WERI-Rb-1 (cell line): ENCODE measurements at regions not wholly inside any gene's neighbourhood (a gene's known extent, or its start where the extent isn't known, plus 50 kb on each side); places are given as distances from the start of the nearest gene placed in this dataset.

Experiments
- DNase-seq: peaks from one replicate; pipeline ENCODE4 v3.0.0-alpha.2; 2020
- H3K27ac ChIP-seq: fragments of 250-450 bp; sonication (Bioruptor Pico); 2 replicates; pipeline ENCODE4 v1.5.1; 2020; ENCODE audit warnings: mild to moderate bottlenecking, moderate library complexity
- H3K27me3 ChIP-seq: fragments of 250-450 bp; sonication (Bioruptor Pico); 2 replicates; pipeline ENCODE4 v1.5.1; 2021; ENCODE audit warnings: mild to moderate bottlenecking, low read depth, moderate library complexity; ENCODE audit not compliant: insufficient read depth, severe bottlenecking
- H3K36me3 ChIP-seq: fragments of 250-450 bp; sonication (Bioruptor Pico); 2 replicates; pipeline ENCODE4 v1.5.1; 2020; ENCODE audit warnings: mild to moderate bottlenecking, moderate library complexity
- H3K4me3 ChIP-seq: 2 replicates; pipeline ENCODE4 v1.5.1; 2011; ENCODE audit warnings: low read depth, mild to moderate bottlenecking, control low read depth, low read length
- H3K9me3 ChIP-seq: fragments of 250-450 bp; sonication (Bioruptor Pico); 2 replicates; pipeline ENCODE4 v1.5.1; 2021; ENCODE audit warnings: mild to moderate bottlenecking, moderate library complexity; ENCODE audit not compliant: severe bottlenecking
- CTCF ChIP-seq: IDR thresholded peaks from 2 replicates; pipeline ENCODE4 v1.5.1; 2011; ENCODE audit warnings: low read depth, mild to moderate bottlenecking, control low read depth, inconsistent platforms, low read length

- no peak for DNase-seq
- H3K27ac ChIP-seq, result no peak overlapping the region
Observed at GRCh38 chr15:99474909-99475753, 90.7 kb upstream of the MEF2A start.

GRCh38 chr15:99475754-99476412 lies 89.9 kb upstream of the MEF2A start:
- DNase-seq, result no peak
- Histone ChIP-seq H3K27me3 (no peaks in the 10 kb centered on the region), H3K4me3 (no peak overlapping the region), H3K36me3 (no peaks in the 10 kb centered on the region), H3K9me3 (no peaks in the 10 kb centered on the region), H3K27ac (no peak overlapping the region)
- TF ChIP-seq CTCF, result no peak

More at GRCh38 chr15:99474909-99475753, 90.7 kb upstream of the MEF2A start:
- no peak for TF ChIP-seq CTCF
- H3K9me3 ChIP-seq, result no peaks in the 10 kb centered on the region
- no peaks in the 10 kb centered on the region for H3K36me3 ChIP-seq
- no peaks in the 10 kb centered on the region for H3K27me3 ChIP-seq
- H3K4me3 ChIP-seq, result no peak overlapping the region

- TF ChIP-seq CTCF, result no peak
- Histone ChIP-seq H3K27me3 (no peaks in the 10 kb centered on the region), H3K36me3 (no peaks in the 10 kb centered on the region), H3K4me3 (no peak overlapping the region), H3K27ac (no peak overlapping the region), H3K9me3 (no peaks in the 10 kb centered on the region)
- peak; percentile 40 for DNase-seq
Observed at GRCh38 chr15:99476413-99477222, 89.2 kb upstream of the MEF2A start.

- Histone ChIP-seq H3K4me3 (no peak overlapping the region), H3K9me3 (no peaks in the 10 kb centered on the region), H3K27ac (no peak overlapping the region), H3K36me3 (no peaks in the 10 kb centered on the region), H3K27me3 (no peaks in the 10 kb centered on the region)
- TF ChIP-seq CTCF, result no peak
- no peak for DNase-seq
Observed at GRCh38 chr15:99477791-99478471, 87.9 kb upstream of the MEF2A start.

GRCh38 chr15:99478977-99479376 lies 86.8 kb upstream of the MEF2A start:
- no peaks in the 10 kb centered on the region for H3K9me3 ChIP-seq

More at GRCh38 chr15:99478977-99479376, 86.8 kb upstream of the MEF2A start:
- no peak overlapping the region for H3K27ac ChIP-seq
- no peak for DNase-seq
- no peak for TF ChIP-seq CTCF
- no peaks in the 10 kb centered on the region for H3K27me3 ChIP-seq
- no peaks in the 10 kb centered on the region for H3K36me3 ChIP-seq
- H3K4me3 ChIP-seq, result no peak overlapping the region
